HG03571 (cell line): ENCODE measurements at regions not wholly inside any gene's neighbourhood (a gene's known extent, or its start where the extent isn't known, plus 50 kb on each side); places are given as distances from the start of the nearest gene placed in this dataset.
"Not testable (repeated sequence)": the region's sequence is repeated elsewhere in the genome, so short reads cannot be mapped to it uniquely, and the experiment has no call there.

Source experiments
- ATAC-seq: cut with Tn5 transposase; IDR thresholded peaks from one replicate; pipeline ENCODE4 v1.9.1; 2021; ENCODE audit not compliant: unreplicated experiment

DNA sequence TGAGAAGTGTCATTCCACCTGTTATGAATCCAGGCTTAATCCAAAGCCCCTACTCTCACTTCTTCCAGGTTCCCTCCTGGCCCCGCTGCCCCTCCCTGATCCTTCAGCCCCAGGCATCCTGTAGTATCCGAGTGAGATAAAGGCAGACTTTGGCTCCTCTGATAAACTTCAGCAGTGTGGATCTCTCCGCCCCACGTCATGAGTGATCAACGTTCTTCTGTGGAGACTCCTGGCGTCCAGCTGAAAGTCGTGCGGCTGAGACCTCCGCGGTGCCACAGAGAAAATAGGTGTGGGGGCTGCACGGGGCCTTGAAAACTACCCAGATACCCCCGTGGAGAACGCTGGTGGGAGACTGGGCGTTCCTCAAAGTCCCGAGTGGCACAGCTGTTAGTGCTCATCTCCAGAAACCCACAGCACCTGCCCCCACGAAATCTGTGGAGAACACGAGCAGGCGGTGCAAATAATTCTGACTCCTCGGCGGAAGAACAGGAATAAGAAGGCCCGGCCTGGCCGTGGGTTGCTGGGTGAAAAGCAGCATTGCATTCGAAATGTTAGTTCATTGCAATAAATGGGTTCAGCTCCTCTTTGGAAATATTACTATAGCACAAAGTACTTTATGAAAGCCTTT, 180.0 kb upstream of the RGS6 start:
- no peak for ATAC-seq

DNA sequence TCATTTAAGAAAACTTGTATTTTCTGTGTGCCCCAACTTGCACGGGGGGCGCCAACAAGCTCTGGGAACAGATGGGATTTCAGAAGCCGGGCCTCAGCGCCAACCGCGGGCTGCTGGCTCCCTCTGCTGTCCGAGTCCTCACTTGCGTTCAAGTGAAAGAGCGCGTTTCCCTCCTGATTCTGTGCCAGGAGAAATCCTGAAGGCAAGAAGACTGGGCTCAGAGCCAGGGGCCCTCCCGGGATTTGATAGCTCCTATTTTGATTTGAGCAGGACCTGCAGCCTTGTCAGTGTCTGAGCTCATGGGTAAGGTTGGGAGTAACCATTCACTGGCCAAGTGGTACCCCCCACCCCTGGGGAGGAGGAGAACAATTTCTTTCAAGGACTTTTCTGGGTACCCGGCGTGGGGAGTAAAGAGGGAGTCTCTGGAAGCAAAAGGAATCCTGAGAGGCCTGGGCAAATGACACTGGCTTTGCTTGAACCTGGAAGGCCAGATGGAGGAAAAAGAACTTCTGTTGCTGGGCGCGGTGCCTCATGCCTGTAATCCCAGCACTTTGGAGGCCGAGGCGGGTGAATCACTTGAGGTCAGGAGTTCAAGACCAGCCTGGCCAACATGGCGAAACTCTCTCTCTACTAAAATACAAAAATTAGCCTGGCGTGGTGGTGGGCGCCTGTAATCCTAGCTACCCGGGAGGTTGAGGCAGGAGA, 179.0 kb upstream of the RGS6 start:
- ATAC-seq, result no peak

DNA sequence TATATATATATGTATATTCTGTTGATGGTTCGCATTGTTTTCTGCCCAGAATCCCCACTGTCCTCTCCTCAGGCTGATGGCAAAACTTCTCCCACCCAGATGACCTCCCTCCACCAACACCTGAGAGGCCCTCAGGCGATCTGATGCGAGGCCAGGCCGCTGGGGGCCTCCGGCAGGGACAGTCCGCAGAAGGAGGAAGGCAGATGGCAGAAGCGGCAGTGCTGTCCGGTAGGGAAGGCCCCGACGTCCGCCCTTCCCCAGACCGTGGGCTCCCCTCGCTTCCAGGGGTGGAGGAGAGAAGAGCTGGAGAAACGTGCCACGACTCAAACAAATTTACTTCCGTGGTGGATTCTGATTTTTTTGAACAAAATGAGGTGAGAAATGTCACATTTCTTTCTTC, 178.3 kb upstream of the RGS6 start:
- ATAC-seq, result no peak

DNA sequence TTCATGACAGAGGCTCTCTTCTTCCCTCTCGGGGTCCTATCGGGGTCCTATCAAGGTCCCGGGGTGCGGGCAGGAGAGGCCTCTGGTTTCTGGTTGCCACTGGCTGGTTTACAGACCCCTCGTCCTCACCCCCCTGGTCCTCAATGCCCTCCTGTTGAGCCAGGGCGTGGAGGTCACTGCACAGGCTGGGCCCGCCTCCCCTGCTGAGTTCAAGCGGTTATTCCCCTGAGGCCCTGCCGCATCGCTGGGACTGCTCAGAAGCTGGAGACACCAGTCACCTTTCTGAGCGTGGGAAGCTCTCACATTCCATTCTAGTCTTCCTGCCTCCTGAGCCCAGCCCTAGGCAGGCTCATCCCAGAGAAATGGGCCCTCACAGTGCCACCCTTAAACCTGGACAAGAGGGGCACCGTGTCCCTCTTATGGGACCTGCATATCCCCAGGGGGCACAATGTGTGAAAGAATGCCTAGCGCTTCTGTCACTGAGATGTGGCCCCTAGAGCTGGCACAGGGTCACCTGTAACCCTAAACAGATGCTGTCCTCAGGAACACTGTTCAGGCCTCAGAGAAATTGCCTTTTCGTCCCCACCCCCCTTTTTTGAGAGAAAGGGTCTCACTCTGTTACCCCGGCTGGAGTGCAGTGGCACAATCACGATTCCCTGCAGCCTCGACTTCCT, 177.7 kb upstream of the RGS6 start:
- no peak for ATAC-seq

DNA sequence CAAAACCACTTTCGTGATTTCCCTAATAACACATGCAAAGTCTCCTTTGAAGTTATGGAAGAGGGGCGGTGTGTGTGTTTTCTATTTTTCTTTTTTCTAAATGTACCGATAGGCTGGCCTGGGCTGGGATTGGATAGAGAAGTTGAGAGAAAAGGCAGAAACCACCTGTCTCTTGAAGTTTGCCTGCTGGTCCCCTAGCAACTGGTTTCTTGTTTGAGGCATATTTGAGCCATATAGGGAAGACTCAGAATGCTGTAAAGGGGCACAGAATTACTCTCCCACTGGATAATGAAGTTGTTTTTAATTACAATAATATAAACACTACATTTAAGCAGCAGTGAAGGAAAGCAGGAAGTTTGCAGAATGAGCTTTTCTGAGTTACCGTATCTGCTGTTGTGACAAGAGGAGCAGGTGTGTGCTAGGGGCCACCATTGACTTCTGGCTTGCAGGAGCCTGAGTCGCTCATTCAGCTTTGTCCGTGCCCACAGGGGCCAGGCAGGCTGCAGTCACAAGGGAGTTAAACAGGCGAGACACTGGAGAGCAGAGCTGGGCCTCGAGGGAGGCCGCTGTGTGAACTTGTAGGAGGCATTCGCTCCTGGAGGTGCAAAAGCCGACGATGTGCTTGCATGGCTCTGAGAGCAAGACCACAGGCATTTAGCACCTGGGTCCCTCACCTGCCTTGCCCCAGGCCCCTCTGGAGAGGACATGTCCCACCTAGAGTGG, 173.8 kb upstream of the RGS6 start:
- no peak for ATAC-seq

DNA sequence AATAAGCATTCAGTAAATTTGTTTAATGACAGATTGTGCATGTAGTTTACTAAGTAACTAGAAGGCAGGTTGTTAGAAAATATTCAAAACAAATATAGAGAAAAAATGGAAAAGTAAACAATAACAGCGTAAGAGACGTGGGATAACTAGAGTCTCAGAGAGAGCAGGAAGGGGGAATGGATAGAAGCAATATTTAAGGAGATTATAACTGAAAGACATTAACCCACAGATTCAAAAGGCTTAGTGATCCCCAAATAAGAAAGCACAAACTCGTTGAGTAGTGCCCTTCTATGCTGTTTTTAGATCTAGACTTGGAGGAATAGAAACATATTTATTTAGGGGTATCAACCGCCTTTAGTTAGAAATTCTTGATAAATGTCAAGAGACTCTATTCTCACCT, 169.7 kb upstream of the RGS6 start:
- no peak for ATAC-seq

DNA sequence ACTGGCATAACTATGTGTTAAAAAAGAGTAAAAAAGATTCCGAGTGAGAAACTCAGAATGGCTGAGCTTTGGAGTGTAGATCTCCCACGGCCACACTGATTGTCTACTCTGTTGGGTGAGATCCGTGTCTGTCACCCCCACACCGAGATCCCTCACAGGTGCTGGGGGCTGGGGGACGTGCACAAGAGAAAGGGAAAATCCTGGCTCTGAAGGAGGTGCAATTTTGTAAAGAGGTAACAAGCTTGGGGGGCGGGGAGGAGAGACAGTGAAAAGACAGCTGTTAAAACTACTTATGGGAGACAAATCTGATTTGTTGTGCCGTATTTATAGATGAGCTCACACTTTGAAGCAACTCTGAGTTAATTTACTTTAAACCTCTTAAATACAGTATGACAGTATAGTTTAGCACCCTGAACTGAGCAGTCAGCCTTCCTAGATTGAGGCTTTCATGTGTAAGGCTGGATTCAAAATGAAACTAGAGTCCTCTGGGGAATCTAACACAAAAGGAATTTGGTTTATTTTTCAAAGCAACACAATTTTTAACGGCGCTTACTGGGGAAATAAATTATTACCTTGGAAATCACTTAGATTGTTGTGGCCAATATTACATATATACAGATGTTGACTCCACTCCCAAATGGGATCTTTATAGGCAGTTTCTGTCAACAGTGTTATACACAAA, 167.4 kb upstream of the RGS6 start:
- no peak for ATAC-seq

DNA sequence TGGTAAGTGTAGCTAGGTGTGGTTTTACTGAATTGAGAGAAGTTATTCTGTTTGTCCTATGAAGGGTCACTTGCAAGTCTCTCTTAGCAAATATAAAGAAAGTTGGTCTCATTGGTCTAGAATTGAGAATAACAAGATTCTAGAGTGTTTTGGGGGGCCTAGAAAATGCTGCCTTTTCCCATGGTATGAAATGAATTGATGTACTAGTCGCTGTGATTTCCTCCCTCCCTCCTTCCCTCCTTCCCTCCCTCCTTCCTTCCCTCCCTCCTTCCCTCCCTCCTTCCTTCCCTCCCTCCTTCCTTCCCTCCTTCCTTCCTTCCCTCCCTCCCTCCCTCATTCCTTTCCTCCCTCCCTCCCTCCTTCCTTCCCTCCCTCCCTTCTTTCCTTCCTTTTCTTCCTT, 166.7 kb upstream of the RGS6 start:
- no peak for ATAC-seq

DNA sequence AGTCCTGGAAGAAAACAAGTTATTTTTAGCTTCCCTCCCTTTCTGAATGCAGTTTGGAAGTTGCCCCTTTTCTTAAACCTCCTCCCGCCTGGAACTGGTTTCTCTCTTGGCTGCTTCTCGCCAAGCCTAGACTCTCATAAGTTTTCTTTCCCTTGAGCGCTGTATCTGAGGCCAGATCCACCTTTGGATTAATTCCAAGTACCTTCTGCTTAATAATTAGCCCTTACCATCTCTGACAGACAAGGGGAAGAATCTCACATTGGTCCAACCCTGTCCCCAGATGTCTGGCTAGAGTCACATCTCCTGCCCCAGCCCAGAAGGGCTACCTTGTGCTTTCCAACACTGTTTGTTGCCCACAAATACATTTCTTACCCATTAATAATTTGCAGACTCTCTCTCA, 161.8 kb upstream of the RGS6 start:
- no peak for ATAC-seq

DNA sequence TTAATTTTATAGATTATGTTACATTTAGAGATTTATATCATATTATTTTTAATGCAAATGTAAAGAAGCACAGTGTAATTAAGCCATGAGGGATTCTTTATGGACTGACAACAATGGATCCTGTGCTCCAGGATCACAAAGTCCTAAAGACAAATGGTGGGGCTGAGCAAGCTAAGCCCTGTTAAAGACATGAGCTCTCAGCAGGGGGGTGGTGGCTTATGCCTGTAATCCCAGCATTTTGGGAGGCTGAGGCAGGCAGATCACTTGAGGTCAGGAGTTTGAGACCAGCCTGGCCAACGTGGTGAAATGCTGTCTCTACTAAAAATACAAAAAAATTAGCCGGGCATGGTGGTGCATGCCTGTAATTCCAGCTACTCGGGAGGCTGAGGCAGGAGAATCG, 160.8 kb upstream of the RGS6 start:
- not testable (repeated sequence) for ATAC-seq

DNA sequence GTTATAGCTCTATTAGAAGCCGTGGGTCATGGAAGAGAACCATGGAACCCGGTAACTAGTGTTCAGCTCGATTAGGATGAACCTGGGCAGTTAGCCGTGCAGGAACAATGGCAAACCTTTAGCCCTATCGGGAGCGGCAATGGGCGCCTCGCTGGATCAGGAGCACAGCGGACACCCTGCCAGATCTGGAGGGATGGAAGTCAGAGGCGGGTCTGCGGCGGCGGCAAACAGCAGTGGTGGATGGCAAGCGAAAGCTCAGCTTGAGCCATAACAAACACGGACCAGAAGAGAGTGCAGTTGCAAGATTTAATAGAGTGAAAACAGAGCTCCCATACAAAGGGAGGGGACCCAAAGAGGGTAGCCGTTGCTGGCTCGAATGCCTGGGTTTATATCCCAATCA, 160.2 kb upstream of the RGS6 start:
- not testable (repeated sequence) for ATAC-seq

DNA sequence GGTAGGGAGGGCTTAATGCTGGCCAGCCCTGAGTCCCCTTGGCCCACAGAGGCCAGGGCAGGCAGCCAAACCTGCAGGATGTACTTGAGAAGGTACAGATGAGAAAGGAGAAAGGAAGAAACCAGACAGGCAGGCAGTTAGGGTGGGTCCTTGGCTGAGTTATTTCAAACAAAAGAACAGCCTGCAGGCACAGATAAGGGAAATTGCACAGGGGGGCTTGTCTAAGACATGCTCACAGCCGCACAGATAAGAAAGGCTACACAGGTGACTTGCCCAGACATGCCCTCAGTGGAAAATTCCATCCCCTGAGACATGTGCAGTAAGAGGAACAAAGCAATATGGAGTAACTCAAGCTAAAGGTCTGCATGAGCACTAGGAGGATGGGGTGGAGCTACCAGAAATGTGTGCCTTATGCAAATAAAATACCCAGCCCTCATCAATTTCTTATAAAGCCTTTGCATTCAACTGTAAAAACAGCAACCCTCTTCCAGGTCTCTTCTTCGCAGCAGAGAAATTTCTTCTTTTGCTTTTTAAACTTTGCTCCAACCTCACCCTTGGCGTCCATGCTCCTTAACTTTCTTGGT, 158.2 kb upstream of the RGS6 start:
- no peak for ATAC-seq

DNA sequence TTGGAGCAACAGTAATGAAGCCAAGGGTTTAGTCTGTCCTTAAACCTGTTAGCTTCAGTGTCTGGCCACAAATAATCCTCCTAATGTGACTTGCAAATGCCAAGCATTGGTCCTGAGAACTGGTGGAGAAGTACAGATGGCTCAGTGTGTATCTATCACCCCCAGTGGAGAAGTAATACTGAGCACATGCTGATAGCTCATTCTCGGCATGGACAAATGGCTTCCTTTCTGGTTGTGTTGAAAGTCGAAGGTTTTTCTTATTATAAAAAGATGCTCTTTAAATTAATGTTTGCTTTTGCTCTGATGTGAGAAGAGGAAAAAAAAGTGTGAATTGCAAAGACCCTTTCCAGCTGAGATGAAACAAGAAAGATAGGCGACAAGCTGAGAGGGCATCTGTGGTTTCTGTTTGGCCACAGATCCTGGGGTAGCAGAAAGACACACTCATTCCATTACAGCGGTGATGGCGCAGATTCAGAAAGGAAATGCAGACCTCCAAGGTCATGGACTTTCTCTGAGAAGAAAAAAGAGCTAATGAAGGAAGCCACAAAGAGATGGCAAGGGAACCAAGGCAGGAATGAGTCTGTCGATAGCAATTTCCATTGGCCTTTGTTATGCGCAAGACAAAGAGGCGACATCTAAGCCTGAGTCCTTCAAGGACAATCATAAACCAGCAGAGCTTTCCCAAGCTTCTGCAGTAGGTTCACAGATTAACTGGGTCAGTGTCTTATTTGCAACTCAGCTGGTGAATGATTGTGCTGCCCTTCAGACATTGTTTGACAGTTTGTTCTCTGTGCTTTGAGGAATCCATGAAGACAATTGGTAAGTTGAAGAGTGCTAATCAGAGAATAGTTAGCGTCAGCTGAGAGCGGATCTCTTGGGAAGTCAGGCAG, 155.5 kb upstream of the RGS6 start:
- no peak for ATAC-seq

DNA sequence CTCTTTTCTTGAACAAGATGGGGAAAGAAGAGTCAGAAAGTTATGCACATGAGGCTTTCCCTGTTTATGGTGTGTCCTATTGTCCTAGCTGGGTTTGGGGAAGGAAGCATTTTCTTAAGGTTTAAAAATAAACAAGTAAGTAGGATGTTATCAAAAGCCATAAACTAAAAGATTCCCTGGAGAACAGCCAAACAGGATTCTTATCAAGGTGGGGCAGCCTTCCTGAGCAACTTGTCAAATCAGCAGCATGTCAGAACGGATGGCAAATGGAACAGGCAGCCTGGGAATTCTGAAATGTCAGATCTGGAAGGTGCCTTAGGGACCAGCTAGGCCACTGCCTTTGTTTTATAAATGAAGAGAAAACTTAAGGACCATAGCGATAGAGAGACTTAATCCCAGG, 152.2 kb upstream of the RGS6 start:
- no peak for ATAC-seq

DNA sequence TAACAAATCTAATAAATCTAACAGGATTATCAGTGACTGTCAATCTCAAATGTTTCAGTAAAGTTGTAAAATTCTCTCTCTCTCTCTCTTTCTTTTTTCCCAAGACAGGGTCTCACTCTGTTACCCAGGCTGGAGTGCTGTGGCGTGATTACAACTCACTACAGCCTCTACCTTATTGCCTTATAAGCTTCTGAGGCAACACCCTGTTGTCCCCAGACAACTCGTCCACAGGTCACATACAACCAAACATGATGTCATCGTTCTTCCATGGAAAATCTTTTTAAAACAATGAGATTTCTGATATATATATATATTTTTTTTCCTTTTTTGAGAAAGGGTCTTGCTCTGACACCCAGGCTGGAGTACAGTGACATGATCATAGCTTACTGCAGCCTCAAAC, 151.4 kb upstream of the RGS6 start:
- no peak for ATAC-seq

DNA sequence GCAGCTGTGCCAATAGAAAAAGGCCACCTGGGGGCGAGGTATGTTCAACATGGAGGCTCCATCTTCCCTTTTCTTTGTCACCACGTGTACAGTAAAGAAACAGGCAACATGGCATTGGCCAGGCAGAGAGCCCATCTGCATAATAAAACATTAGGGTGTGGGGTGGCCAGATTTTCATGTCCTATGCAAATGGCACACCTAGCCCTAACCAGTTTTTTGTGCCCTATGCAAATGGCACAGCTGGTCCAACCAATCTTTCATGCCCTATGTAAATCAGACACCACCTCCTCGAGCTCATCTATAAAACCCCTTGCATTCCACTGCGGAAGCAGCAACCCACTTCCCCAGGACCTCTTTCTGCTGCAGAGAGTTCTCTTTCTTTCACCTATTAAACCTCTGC, 149.1 kb upstream of the RGS6 start:
- no peak for ATAC-seq

DNA sequence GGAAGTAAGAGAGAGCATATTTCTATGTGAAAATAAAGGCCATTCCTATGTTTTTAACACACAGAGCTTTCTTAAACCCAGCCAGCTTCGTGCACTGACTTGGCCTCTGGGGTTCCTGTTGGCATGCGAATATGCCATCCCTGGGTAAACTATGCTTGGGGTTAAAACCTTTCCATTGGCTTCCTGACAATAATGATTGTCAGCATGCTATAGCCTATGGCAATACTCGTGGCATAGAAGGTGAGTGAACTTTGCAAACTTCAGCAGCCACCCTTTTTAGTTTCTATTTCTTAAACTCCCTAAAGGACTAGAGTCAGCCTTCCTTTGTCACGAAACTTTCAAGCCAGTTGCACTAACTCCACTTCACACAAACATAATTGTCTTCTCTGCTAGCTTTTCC, 148.4 kb upstream of the RGS6 start:
- ATAC-seq, result no peak

DNA sequence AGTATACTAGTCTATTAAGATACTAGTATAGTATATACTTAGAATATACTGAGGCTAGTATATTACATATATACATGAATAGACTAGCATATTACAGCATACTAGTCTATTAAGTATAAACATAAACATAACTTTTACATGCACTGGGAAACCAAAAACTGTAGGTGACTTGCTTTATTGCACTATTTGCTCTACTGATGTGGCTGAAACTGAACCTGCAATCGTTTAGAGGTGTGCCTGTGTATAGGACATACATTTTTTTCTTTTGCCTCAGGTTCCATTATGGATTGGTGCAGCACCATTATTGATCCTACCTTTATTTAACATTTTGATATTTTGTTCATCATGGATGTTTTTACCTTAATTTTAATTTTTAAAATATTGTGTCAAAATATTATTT, 143.2 kb upstream of the RGS6 start:
- ATAC-seq, result no peak

DNA sequence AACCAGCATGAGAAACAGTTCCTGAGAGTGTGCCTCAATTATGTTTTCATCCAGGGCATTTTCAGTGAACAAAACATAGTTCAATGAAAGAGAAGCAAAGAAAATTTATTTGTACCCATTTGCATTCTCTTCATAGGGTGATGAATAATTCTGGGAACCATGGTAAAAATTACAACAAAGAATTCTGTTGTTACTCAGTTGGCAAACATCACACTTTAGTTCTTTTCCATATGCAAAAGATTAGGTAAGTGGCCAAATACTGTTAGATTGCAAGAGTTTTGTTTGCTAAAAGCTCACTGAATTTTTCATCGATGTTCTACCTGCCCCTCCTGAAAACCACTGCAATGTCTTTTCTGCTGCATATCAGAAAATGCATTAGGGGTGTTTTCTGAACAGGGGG, 132.4 kb upstream of the RGS6 start:
- no peak for ATAC-seq

DNA sequence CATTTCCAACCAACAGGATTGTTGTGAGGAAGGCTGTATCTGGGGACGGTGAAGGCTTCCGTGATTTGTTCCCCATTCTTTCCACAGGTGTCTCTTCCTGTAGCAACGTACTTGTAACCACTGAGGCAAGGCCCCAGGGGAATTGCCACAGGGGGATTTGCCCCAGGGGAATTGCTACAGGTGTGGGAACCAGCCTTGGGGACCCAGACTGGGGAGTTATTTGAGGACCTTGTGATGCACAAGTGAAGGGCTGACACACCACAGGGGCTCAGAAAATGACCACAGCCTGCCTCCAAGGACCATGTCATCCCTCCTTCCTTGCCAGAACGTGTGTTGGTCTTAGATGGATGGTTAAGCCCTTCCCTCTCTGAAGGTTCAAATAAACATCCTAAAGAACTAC, 131.4 kb upstream of the RGS6 start:
- ATAC-seq, result no peak
